MG63 (cell line): ENCODE measurements at regions not wholly inside any gene's neighbourhood (a gene's known extent, or its start where the extent isn't known, plus 50 kb on each side); places are given as distances from the start of the nearest gene placed in this dataset.

Source experiments
- DNase-seq: peaks from one replicate; pipeline ENCODE4 v3.0.0-alpha.2; 2020
- H3K27me3 ChIP-seq: fragments of 250-450 bp; sonication (Bioruptor Pico); 2 replicates; pipeline ENCODE4 v1.5.1; 2020; ENCODE audit warnings: mild to moderate bottlenecking, moderate library complexity
- H3K36me3 ChIP-seq: fragments of 250-450 bp; sonication (Bioruptor Pico); 2 replicates; pipeline ENCODE4 v1.5.1; 2020; ENCODE audit warnings: mild to moderate bottlenecking, moderate library complexity
- H3K4me3 ChIP-seq: fragments of 250-450 bp; sonication (Bioruptor Pico); 2 replicates; pipeline ENCODE4 v1.5.1; 2020; ENCODE audit warnings: mild to moderate bottlenecking, moderate library complexity
- H3K9me3 ChIP-seq: fragments of 250-450 bp; sonication (Bioruptor Pico); 2 replicates; pipeline ENCODE4 v1.5.1; 2020; ENCODE audit warnings: mild to moderate bottlenecking, moderate library complexity

- no peak overlapping the region for H3K4me3 ChIP-seq
- no peaks in the 10 kb centered on the region for H3K36me3 ChIP-seq
- no peak for DNase-seq
- H3K9me3 ChIP-seq, result no peaks in the 10 kb centered on the region
- H3K27me3 ChIP-seq, result no peaks in the 10 kb centered on the region
Observed at GRCh38 chr2:76429374-76429773, 718.7 kb upstream of the GCFC2 start.

DNA sequence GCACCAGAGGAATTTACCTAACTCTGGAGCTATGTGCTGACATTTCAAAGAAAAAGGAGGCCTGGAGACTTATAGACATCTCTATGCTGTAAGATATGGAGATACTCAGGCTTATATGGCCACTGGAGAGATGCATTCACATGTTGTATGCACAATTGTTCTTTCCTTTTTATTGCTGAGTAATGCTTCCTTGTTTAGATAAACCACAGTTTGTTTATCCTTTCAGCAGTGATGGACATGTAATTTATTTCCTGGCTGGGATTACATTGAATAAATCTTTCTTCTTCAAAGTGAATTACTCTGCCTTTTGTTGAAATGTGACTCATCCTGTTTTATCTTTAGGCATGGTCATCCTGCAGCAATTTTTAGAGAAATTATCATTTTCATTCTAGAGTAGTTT, 716.7 kb upstream of the GCFC2 start:
- no peaks in the 10 kb centered on the region for H3K9me3 ChIP-seq
- H3K36me3 ChIP-seq, result no peaks in the 10 kb centered on the region
- no peak overlapping the region for H3K4me3 ChIP-seq
- no peak for DNase-seq
- no peaks in the 10 kb centered on the region for H3K27me3 ChIP-seq

DNA sequence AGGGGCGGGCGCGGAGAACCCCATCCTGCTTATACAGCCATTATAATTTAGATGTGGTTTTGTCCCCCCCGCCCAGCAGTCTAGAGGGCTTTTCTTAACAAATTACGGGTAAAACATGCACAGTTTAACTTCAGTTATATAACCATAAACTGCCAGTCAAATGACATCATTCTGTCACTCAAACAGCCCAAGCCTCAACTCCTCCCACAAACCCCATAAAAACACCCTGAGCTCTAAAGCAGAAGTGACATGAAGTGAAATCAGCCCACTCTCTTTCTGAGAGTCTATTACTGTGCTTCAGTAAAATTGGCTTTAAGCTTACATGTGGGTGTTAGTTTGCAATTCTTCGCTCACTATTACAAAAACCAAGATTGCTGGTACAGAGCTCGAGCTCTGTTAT, 705.1 kb upstream of the GCFC2 start:
- Histone ChIP-seq H3K4me3 (no peak overlapping the region), H3K27me3 (no peaks in the 10 kb centered on the region), H3K9me3 (no peaks in the 10 kb centered on the region), H3K36me3 (no peaks in the 10 kb centered on the region)
- no peak for DNase-seq

- Histone ChIP-seq H3K9me3 (no peaks in the 10 kb centered on the region), H3K4me3 (no peak overlapping the region), H3K36me3 (no peaks in the 10 kb centered on the region), H3K27me3 (no peaks in the 10 kb centered on the region)
- no peak for DNase-seq
Observed at GRCh38 chr2:76413436-76413835, 702.7 kb upstream of the GCFC2 start.

DNA sequence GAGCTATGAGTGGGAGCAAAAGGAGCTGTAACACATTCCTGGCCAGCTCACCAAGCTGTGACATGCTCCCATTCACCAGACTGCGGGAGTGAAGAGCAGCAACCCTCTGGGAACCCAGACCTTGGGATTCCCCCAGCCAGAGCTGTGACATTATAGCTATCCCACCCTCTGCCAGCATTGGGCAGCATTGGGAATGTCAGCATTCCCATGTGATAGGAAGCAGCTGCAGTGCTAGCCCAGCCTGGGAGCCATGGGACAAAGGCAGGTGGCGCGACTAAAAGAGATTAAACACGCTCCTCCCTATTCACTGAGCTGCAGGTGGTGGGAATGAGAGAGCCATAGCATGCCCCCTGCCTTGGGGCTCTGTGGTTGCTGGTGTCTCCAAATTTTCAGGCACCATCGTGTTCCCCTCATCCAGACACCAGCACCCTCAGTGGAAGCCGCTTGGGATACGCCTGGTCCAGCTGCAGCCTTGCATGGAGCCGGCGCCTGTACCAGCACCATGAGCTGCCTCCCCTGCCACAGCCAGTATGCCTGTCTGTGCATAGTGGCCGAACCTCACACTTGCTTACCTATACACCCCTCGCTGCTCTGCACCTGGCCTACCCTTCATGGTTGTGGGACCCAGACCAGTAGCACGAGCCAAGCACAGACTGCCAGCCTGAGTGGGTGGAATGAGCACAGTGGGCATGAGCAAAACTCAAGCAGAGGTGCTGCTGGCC, 695.6 kb upstream of the GCFC2 start:
- H3K9me3 ChIP-seq, result no peaks in the 10 kb centered on the region
- no peaks in the 10 kb centered on the region for H3K36me3 ChIP-seq
- no peak overlapping the region for H3K4me3 ChIP-seq
- no peak for DNase-seq
- no peaks in the 10 kb centered on the region for H3K27me3 ChIP-seq

DNA sequence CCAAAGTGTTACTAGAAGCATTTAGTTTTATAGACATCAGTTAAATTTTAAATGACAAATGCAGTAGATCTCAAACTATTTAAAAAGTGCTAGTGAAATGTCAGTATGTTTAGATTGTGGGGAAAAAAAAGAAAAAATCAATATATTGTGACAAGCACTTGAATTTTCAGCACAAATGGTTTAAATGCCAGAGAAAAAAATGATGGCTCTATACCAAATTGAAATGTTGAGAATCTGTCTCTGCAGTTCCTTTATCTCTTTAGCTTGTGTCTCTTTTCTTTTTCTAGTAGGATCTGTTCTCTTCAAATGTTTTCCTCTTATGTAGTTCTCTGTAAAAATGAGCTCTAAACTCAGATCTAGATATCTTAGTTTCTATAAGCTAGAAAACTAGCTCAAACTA, 682.6 kb upstream of the GCFC2 start:
- Histone ChIP-seq H3K4me3 (no peak overlapping the region), H3K9me3 (no peaks in the 10 kb centered on the region), H3K27me3 (no peaks in the 10 kb centered on the region), H3K36me3 (no peaks in the 10 kb centered on the region)
- no peak for DNase-seq

DNA sequence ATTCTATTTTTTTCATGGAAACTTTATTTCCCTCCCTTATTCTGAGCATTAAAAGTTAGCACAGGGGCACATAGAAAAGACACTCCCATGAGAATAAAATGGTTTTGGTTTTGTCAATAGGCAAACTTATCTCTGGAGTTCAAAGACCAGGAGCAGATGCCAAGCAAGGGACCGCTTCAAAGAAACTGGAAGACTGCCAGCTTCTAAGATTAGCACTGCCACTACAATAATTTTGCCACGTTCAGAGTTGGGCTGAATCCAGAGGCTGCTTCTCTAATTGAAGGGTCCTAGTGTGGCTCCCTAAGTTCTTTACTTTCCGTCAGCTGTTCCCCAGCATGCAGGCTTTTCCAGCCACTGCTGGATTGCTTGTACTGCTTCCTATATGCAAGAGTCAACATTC, 681.0 kb upstream of the GCFC2 start:
- Histone ChIP-seq H3K27me3 (no peaks in the 10 kb centered on the region), H3K9me3 (no peaks in the 10 kb centered on the region), H3K36me3 (no peaks in the 10 kb centered on the region), H3K4me3 (no peak overlapping the region)
- no peak for DNase-seq

DNA sequence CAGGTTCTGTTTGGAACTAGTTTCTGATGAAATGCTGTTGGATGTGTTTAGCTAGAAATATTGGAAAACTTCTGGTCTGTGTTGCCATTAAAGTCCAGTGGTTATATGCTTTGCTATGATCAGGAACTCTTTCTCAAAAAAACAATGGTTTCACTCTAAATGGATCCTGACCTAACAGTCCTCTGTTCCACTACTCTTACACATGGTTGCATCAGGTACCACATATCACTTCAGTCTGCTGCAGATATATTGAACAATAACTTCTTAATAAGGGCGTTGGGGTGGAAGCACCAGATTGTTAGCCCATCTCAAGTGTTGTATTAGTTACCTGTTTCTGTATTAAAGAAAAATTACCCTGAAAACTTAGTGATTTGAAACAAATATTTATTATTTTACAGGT, 676.6 kb upstream of the GCFC2 start:
- no peaks in the 10 kb centered on the region for H3K36me3 ChIP-seq
- DNase-seq, result no peak
- no peaks in the 10 kb centered on the region for H3K27me3 ChIP-seq
- no peaks in the 10 kb centered on the region for H3K9me3 ChIP-seq
- no peak overlapping the region for H3K4me3 ChIP-seq

- no peaks in the 10 kb centered on the region for H3K36me3 ChIP-seq
- H3K9me3 ChIP-seq, result no peaks in the 10 kb centered on the region
- DNase-seq, result no peak
- no peak overlapping the region for H3K4me3 ChIP-seq
- no peaks in the 10 kb centered on the region for H3K27me3 ChIP-seq
Observed at GRCh38 chr2:76385943-76386342, 675.2 kb upstream of the GCFC2 start.

DNA sequence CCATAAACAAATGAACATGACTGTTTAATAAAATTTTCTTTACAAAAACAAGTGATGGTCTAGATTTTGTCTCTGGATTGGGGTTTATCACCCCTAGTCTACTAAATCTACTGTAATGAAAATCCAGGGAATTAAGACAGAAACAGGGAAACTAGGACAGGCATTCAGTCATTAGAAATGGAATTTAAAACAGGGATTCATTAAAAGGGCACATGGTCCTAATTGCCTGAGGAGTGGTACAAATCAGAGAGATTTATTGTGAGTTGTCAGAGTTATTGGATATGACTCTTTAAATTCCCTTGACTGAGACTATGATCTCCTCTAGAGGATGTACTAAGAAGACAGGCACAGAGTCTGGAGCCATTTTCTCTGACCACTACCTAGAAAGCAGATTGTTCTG, 670.9 kb upstream of the GCFC2 start:
- H3K27me3 ChIP-seq, result no peaks in the 10 kb centered on the region
- no peaks in the 10 kb centered on the region for H3K36me3 ChIP-seq
- H3K4me3 ChIP-seq, result no peak overlapping the region
- no peaks in the 10 kb centered on the region for H3K9me3 ChIP-seq
- DNase-seq, result no peak

GRCh38 chr2:76378140-76378539, 667.4 kb upstream of the GCFC2 start:
- no peak overlapping the region for H3K4me3 ChIP-seq
- H3K27me3 ChIP-seq, result no peaks in the 10 kb centered on the region
- no peak for DNase-seq
- H3K9me3 ChIP-seq, result no peaks in the 10 kb centered on the region
- no peaks in the 10 kb centered on the region for H3K36me3 ChIP-seq

DNA sequence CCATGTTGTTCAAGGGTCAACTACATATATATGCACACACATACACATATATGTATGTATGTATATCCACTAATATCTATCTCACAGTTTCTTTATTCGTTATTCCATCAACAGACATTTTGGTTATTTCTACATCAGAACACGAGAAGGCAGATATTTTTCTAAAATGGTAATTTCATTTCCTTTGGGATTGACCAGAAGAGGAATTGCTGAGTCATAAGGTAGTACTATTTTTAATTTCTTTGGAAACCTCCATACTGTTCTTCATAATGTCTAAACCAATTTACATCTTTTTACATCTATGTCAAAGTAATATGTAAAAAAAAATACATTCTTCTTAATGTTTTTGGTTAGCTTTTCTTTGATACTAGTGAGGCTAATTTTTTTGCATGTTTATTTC, 630.7 kb upstream of the GCFC2 start:
- Histone ChIP-seq H3K36me3 (no peaks in the 10 kb centered on the region), H3K4me3 (no peak overlapping the region), H3K9me3 (no peaks in the 10 kb centered on the region), H3K27me3 (no peaks in the 10 kb centered on the region)
- no peak for DNase-seq

- no peak for DNase-seq
Observed at GRCh38 chr2:76332871-76333270, 622.2 kb upstream of the GCFC2 start.

DNA sequence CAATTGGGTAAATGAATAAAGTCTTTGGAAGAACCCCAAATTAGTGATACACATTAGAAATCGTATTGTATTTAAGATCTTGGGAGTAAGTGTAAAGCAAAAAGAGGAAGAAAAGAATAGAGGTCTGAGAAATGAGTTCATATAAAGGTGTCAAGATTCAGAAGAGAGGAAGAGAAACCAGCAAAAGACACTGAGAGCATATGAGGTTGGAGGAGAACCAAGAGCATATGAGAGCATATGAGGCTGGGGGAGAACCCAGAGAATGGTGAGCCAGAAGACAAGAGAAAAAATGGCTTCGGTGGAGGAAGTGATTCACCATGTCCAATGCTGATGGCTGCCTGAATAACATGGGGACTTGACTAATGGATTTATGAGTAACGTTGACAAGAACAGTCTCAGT, 620.1 kb upstream of the GCFC2 start:
- Histone ChIP-seq H3K36me3 (no peaks in the 10 kb centered on the region), H3K9me3 (no peaks in the 10 kb centered on the region), H3K27me3 (no peaks in the 10 kb centered on the region), H3K4me3 (no peak overlapping the region)
- no peak for DNase-seq

More at GRCh38 chr2:76332871-76333270, 622.2 kb upstream of the GCFC2 start:
- Histone ChIP-seq H3K27me3 (no peaks in the 10 kb centered on the region), H3K4me3 (no peak overlapping the region), H3K36me3 (no peaks in the 10 kb centered on the region), H3K9me3 (no peaks in the 10 kb centered on the region)

DNA sequence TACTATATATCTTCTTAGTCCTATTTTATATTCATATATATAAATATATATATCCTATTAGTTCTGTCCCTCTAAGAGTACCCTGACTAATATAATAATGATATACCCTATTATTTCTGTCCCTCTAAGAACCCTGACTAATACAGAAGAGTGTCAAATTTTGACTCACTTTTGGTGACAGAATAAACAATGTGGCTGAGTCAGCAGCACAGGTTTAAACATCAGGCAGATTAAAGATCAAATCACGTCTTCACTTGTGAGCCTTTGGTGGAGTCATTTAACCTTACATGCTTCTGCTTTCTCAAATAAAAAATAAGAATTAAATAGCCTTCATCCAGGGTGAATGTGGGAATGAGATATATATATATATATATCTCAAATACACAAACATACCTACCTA, 615.9 kb upstream of the GCFC2 start:
- no peak for DNase-seq
- no peaks in the 10 kb centered on the region for H3K36me3 ChIP-seq

GRCh38 chr2:76323381-76323780, 612.7 kb upstream of the GCFC2 start:
- H3K27me3 ChIP-seq, result no peaks in the 10 kb centered on the region
- H3K4me3 ChIP-seq, result no peak overlapping the region
- no peaks in the 10 kb centered on the region for H3K36me3 ChIP-seq
- no peak for DNase-seq
- H3K9me3 ChIP-seq, result no peaks in the 10 kb centered on the region

More for the DNA sequence above, 615.9 kb upstream of the GCFC2 start:
- Histone ChIP-seq H3K9me3 (no peaks in the 10 kb centered on the region), H3K4me3 (no peak overlapping the region), H3K27me3 (no peaks in the 10 kb centered on the region)

GRCh38 chr2:76320716-76321115, 610.0 kb upstream of the GCFC2 start:
- no peak for DNase-seq
- H3K36me3 ChIP-seq, result no peaks in the 10 kb centered on the region
- no peak overlapping the region for H3K4me3 ChIP-seq
- H3K9me3 ChIP-seq, result no peaks in the 10 kb centered on the region
- H3K27me3 ChIP-seq, result no peaks in the 10 kb centered on the region

DNA sequence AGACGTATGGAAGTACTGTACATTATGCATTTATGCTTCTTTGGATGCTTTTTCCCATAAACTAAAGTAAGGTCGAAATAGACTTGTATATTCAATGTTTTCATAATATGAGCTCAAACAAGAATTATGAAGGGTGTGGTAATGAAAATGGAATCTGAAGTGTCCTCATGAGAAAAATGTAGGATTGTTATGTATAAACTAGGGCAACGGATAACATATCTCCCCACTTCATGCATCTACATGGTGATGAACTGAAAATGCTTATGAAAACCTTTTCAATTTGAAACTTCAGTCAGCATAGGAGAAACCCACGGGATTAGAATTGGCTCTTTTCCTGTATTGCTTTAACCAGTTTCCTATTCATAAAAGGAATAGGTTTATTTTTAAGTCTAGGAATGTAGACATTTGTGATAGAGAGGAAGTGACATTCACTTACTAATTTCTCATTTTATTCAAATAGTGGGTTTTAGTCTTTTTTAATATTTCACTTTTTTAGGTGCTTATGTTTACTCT, 608.2 kb upstream of the GCFC2 start:
- DNase-seq, result no peak
- H3K36me3 ChIP-seq, result no peaks in the 10 kb centered on the region
- no peaks in the 10 kb centered on the region for H3K27me3 ChIP-seq
- H3K9me3 ChIP-seq, result no peaks in the 10 kb centered on the region
- no peak overlapping the region for H3K4me3 ChIP-seq
